Gastrocnemius medialis (tissue), 4 donors: ENCODE measurements at regions not wholly inside any gene's neighbourhood (a gene's known extent, or its start where the extent isn't known, plus 50 kb on each side); places are given as distances from the start of the nearest gene placed in this dataset.
"Not testable (repeated sequence)": the region's sequence is repeated elsewhere in the genome, so short reads cannot be mapped to it uniquely, and the experiment has no call there.

Source experiments
- ATAC-seq, 2 donors: fragments of 150-250 bp; one replicate each; pipeline ENCODE4 v1.9.1; 2016
- DNase-seq, 2 donors: peaks; one replicate each; pipeline ENCODE4 v3.0.0-alpha.2; 2019
- H3K27ac ChIP-seq, 4 donors: fragments of 200-600 bp; sonication (generic); 1 replicate in 1 of 4; 2 replicates in 3 of 4; pipeline ENCODE4 v1.5.1; 2016 to 2018; ENCODE audit warnings: mild to moderate bottlenecking in 2 of 4, moderate library complexity in 1 of 4
- H3K27me3 ChIP-seq, 3 donors: fragments of 200-600 bp; sonication (generic) in 2 of 3; 1 replicate in 1 of 3; 2 replicates in 2 of 3; pipeline versions ENCODE4 v1.5.1 to v1.6.0; 2016 to 2019; ENCODE audit warnings: mild to moderate bottlenecking in 1 of 3, moderate library complexity in 1 of 3
- H3K36me3 ChIP-seq, 2 donors: fragments of 200-600 bp; sonication (generic) in 1 of 2; one replicate each; pipeline ENCODE4 v1.5.1; 2017 to 2018
- H3K4me1 ChIP-seq, 2 donors: fragments of 200-600 bp; sonication (generic) in 1 of 2; one replicate each; pipeline ENCODE4 v1.5.1; 2016 to 2017; ENCODE audit warnings: mild to moderate bottlenecking in 2 of 2
- H3K4me3 ChIP-seq, 4 donors: fragments of 200-600 bp; sonication (generic) in 3 of 4; 1 replicate in 1 of 4; 2 replicates in 3 of 4; pipeline ENCODE4 v1.5.1; 2016 to 2019; ENCODE audit warnings: mild to moderate bottlenecking in 2 of 4
- H3K9me3 ChIP-seq, 3 donors: fragments of 200-600 bp; sonication (generic) in 2 of 3; 1 replicate in 1 of 3; 2 replicates in 2 of 3; pipeline ENCODE4 v1.5.1; 2016 to 2019
- CTCF ChIP-seq, 5 experiments: fragments of 450-650 bp in 3 of 5; fragments of 200-600 bp in 2 of 5; sonication (generic) in 2 of 5; IDR thresholded peaks in 4 of 5; conservative IDR thresholded peaks in 1 of 5; 1 replicate in 4 of 5; 2 replicates in 1 of 5; pipeline ENCODE4 v1.5.1; 2016 to 2019; ENCODE audit warnings: antibody characterized with exemption in 5 of 5, mild to moderate bottlenecking in 3 of 5, moderate library complexity in 3 of 5
- POLR2A ChIP-seq, 2 donors: fragments of 450-650 bp; IDR thresholded peaks; one replicate each; pipeline ENCODE4 v1.6.1; 2017; ENCODE audit warnings: antibody characterized with exemption in 2 of 2, mild to moderate bottlenecking in 2 of 2, moderate library complexity in 2 of 2
- in situ Hi-C, 4 donors: fragments of 200-750 bp; cut with MboI; loops; one replicate each; pipeline versions ENCODE4 v1.15.0 to v1.8.0; 2017; ENCODE audit warnings: low sequenced_read_pairs in 4 of 4
- intact Hi-C: fragments of 100-400 bp; cut with DNase I; formaldehyde crosslinking; loops from one replicate; pipeline ENCODE4 v1.15.1; 2023; ENCODE audit warnings: low total_unique reads

GRCh38 chr20:29878281-29878741 lies 1379.2 kb upstream of the DEFB115 start:
- H3K9me3 ChIP-seq, result no peaks in the 10 kb centered on the region

GRCh38 chr20:29878777-29879442 lies 1378.6 kb upstream of the DEFB115 start:
- Histone ChIP-seq H3K4me1 (no peaks in the 10 kb centered on the region), H3K4me3 (no peak overlapping the region), H3K36me3 (no peaks in the 10 kb centered on the region), H3K9me3 (no peaks in the 10 kb centered on the region), H3K27ac (no peak overlapping the region), H3K27me3 (no peaks in the 10 kb centered on the region)
- TF ChIP-seq POLR2A (IDR thresholded peaks at IDR 0.05), result no peak
- no peak for TF ChIP-seq CTCF (IDR thresholded peaks at IDR 0.05 in 4 of 5, conservative IDR thresholded peaks at IDR 0.05 in 1 of 5)
- intact Hi-C loops, result no loop called here
- DNase-seq (no peak), ATAC-seq (no peak)
- in situ Hi-C loops, result no loop called here

More at GRCh38 chr20:29878281-29878741, 1379.2 kb upstream of the DEFB115 start:
- Histone ChIP-seq H3K4me1 (no peaks in the 10 kb centered on the region), H3K4me3 (no peak overlapping the region), H3K36me3 (no peaks in the 10 kb centered on the region), H3K27me3 (no peaks in the 10 kb centered on the region), H3K27ac (no peak overlapping the region)
- ATAC-seq (peak in 1 of 2 donors; percentile 26), DNase-seq (no peak)
- TF ChIP-seq POLR2A (IDR thresholded peaks at IDR 0.05) (no peak), CTCF (IDR thresholded peaks at IDR 0.05 in 4 of 5, conservative IDR thresholded peaks at IDR 0.05 in 1 of 5) (no peak)
- intact Hi-C loops, result no loop called here
- in situ Hi-C loops, result no loop called here

GRCh38 chr20:29881107-29881506 lies 1376.4 kb upstream of the DEFB115 start:
- H3K4me1 ChIP-seq, H3K27me3 ChIP-seq, in situ Hi-C loops, H3K36me3 ChIP-seq, H3K9me3 ChIP-seq, H3K4me3 ChIP-seq, DNase-seq, ATAC-seq, H3K27ac ChIP-seq: not testable (repeated sequence)
- intact Hi-C loops, result loop anchor here (10.0 kb wide), 1 partner anchor 756 kb away; no protein-coding TSS in a partner anchor

- in situ Hi-C loops, H3K4me1 ChIP-seq, H3K9me3 ChIP-seq, H3K36me3 ChIP-seq, ATAC-seq, H3K4me3 ChIP-seq, DNase-seq, H3K27me3 ChIP-seq, H3K27ac ChIP-seq: not testable (repeated sequence)
- intact Hi-C loops, result loop anchor here (10.0 kb wide), 1 partner anchor 759 kb away; no protein-coding TSS in a partner anchor
Measured at GRCh38 chr20:29883514-29884219, 1373.8 kb upstream of the DEFB115 start.

GRCh38 chr20:29884322-29884721 lies 1373.1 kb upstream of the DEFB115 start:
- H3K27ac ChIP-seq, H3K27me3 ChIP-seq, H3K36me3 ChIP-seq, H3K4me1 ChIP-seq, ATAC-seq, in situ Hi-C loops, DNase-seq, H3K4me3 ChIP-seq, H3K9me3 ChIP-seq: not testable (repeated sequence)
- intact Hi-C loops, result loop anchor here (10.0 kb wide), 1 partner anchor 760 kb away; no protein-coding TSS in a partner anchor

- DNase-seq, H3K36me3 ChIP-seq, H3K27ac ChIP-seq, H3K9me3 ChIP-seq, in situ Hi-C loops, H3K4me1 ChIP-seq, ATAC-seq, H3K4me3 ChIP-seq, H3K27me3 ChIP-seq: not testable (repeated sequence)
- intact Hi-C loops, result loop anchor here (10.0 kb wide), 1 partner anchor 761 kb away; no protein-coding TSS in a partner anchor
Measured at GRCh38 chr20:29885282-29886185, 1371.9 kb upstream of the DEFB115 start.

- DNase-seq, H3K36me3 ChIP-seq, H3K9me3 ChIP-seq, in situ Hi-C loops, H3K27me3 ChIP-seq, ATAC-seq, intact Hi-C loops, H3K4me1 ChIP-seq, H3K4me3 ChIP-seq, H3K27ac ChIP-seq: not testable (repeated sequence)
Measured at GRCh38 chr20:29891555-29891954, 1365.9 kb upstream of the DEFB115 start.
